ENCODE measurements at regions not wholly inside any gene's neighbourhood (a gene's known extent, or its start where the extent isn't known, plus 50 kb on each side); places are given as distances from the start of the nearest gene placed in this dataset.

- TF ChIP-seq BCL6B (tag by site-specific recombination; IDR thresholded peaks at IDR 0.05), result no peak
- no peak for TF ChIP-seq YY1 (tag by site-specific recombination; IDR thresholded peaks at IDR 0.05)
- TF ChIP-seq ZNF777 (tag by site-specific recombination; IDR thresholded peaks at IDR 0.05; ENCODE audit: borderline replicate concordance), result no peak
- TF ChIP-seq KLF17 (tag by site-specific recombination; IDR thresholded peaks at IDR 0.05), result no peak
- no peak for TF ChIP-seq ZNF664 (tag by site-specific recombination; IDR thresholded peaks at IDR 0.05)
- no peak for TF ChIP-seq ZNF174 (tag by site-specific recombination; IDR thresholded peaks at IDR 0.05)
- TF ChIP-seq ZNF184 (tag by site-specific recombination; IDR thresholded peaks at IDR 0.05), result no peak
Measured at GRCh38 chr3:139238281-139239030, 105.4 kb upstream of the MRPS22 start (continued).

GRCh38 chr3:139239550-139239949 lies 104.3 kb upstream of the MRPS22 start:
- H3K4me3 ChIP-seq (ENCODE audit: low read depth, low read length), result no peak overlapping the region
- TF ChIP-seq PRDM6 (tag by site-specific recombination; IDR thresholded peaks at IDR 0.05), result no peak
- 0 out of 2 replicates have a peak, but pooled peaks have one; percentile 11 for TF ChIP-seq ATF2 (tag by site-specific recombination; IDR thresholded peaks at IDR 0.05; ENCODE audit: low read depth)
- H3K36me3 ChIP-seq (ENCODE audit: control insufficient read depth in 2 of 2, insufficient read depth in 1 of 2, low read length in 2 of 2), result no peaks in the 10 kb centered on the region
- no peaks in the 10 kb centered on the region for H3K9me3 ChIP-seq (ENCODE audit: control insufficient read depth, insufficient read depth, low read depth, low read length)
- no peak overlapping the region for H3K27ac ChIP-seq (ENCODE audit: extremely low read depth, low read depth, low read length)
- H3K4me1 ChIP-seq (ENCODE audit: control insufficient read depth, insufficient read depth, low read length), result no peaks in the 10 kb centered on the region
- ChIA-PET POLR2A (no interaction called here), CTCF (no interaction called here)

- TF ChIP-seq INSM2 (tag by site-specific recombination; IDR thresholded peaks at IDR 0.05), result no peak
- TF ChIP-seq ZNF658 (tag by site-specific recombination; IDR thresholded peaks at IDR 0.05), result no peak
- no peak for TF ChIP-seq GLI4 (tag by site-specific recombination; IDR thresholded peaks at IDR 0.05)
- TF ChIP-seq ZNF585B (tag by site-specific recombination; IDR thresholded peaks at IDR 0.05), result no peak
- no peak for TF ChIP-seq GLI2 (tag by site-specific recombination; IDR thresholded peaks at IDR 0.05; ENCODE audit: borderline replicate concordance, low read depth)
- TF ChIP-seq PBX3 (CRISPR knock-in tag; IDR thresholded peaks at IDR 0.05), result no peak
- no peak for TF ChIP-seq ZNF600 (tag by site-specific recombination; IDR thresholded peaks at IDR 0.05)
- no peak for TF ChIP-seq OVOL3 (tag by site-specific recombination; IDR thresholded peaks at IDR 0.05)
- Histone ChIP-seq H3K4me3 (ENCODE audit: low read depth, low read length) (no peak overlapping the region), H3K36me3 (ENCODE audit: control insufficient read depth in 2 of 2, insufficient read depth in 1 of 2, low read length in 2 of 2) (no peaks in the 10 kb centered on the region), H3K9me3 (ENCODE audit: control insufficient read depth, insufficient read depth, low read depth, low read length) (no peaks in the 10 kb centered on the region), H3K4me1 (ENCODE audit: control insufficient read depth, insufficient read depth, low read length) (no peaks in the 10 kb centered on the region), H3K27ac (ENCODE audit: extremely low read depth, low read depth, low read length) (no peak overlapping the region)
- ChIA-PET POLR2A (no interaction called here), CTCF (no interaction called here)
Measured at GRCh38 chr3:139241783-139242182, 102.0 kb upstream of the MRPS22 start.
